BE2C (cell line): ENCODE measurements at regions not wholly inside any gene's neighbourhood (a gene's known extent, or its start where the extent isn't known, plus 50 kb on each side); places are given as distances from the start of the nearest gene placed in this dataset.

Experiments
- DNase-seq: peaks from one replicate; pipeline ENCODE4 v3.0.0-alpha.2; 2020
- H3K27me3 ChIP-seq: fragments of 250-450 bp; sonication (Bioruptor Pico); 2 replicates; pipeline ENCODE4 v1.5.1; 2020; ENCODE audit warnings: mild to moderate bottlenecking
- H3K36me3 ChIP-seq: fragments of 250-450 bp; sonication (Bioruptor Pico); 2 replicates; pipeline ENCODE4 v1.5.1; 2020; ENCODE audit warnings: mild to moderate bottlenecking
- H3K4me1 ChIP-seq: fragments of 250-450 bp; sonication (Bioruptor Pico); 2 replicates; pipeline ENCODE4 v1.5.1; 2020
- H3K4me3 ChIP-seq: 2 replicates; pipeline ENCODE4 v1.5.1; 2011; ENCODE audit warnings: low read depth, low read length
- H3K9me3 ChIP-seq: fragments of 250-450 bp; sonication (Bioruptor Pico); 2 replicates; pipeline ENCODE4 v1.5.1; 2020
- TF ChIP-seq, protein P1 (sequence below): IDR thresholded peaks from 2 replicates; pipeline ENCODE4 v1.5.1; 2012; ENCODE audit warnings: mild to moderate bottlenecking, low read depth, low read length

GRCh38 chr14:55900749-55901148, 217.5 kb upstream of the PELI2 start:
- H3K4me3 ChIP-seq: no peak overlapping the region
- TF ChIP-seq, protein P1, sequence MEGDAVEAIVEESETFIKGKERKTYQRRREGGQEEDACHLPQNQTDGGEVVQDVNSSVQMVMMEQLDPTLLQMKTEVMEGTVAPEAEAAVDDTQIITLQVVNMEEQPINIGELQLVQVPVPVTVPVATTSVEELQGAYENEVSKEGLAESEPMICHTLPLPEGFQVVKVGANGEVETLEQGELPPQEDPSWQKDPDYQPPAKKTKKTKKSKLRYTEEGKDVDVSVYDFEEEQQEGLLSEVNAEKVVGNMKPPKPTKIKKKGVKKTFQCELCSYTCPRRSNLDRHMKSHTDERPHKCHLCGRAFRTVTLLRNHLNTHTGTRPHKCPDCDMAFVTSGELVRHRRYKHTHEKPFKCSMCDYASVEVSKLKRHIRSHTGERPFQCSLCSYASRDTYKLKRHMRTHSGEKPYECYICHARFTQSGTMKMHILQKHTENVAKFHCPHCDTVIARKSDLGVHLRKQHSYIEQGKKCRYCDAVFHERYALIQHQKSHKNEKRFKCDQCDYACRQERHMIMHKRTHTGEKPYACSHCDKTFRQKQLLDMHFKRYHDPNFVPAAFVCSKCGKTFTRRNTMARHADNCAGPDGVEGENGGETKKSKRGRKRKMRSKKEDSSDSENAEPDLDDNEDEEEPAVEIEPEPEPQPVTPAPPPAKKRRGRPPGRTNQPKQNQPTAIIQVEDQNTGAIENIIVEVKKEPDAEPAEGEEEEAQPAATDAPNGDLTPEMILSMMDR: no peak
- H3K36me3 ChIP-seq: no peaks in the 10 kb centered on the region
- no peak for DNase-seq
- no peaks in the 10 kb centered on the region for H3K9me3 ChIP-seq
- no peaks in the 10 kb centered on the region for H3K27me3 ChIP-seq
- peaks cover 5% of the 10 kb centered on the region for H3K4me1 ChIP-seq

- Histone ChIP-seq H3K36me3 (no peaks in the 10 kb centered on the region), H3K27me3 (no peaks in the 10 kb centered on the region), H3K4me1 (peaks cover 5% of the 10 kb centered on the region), H3K9me3 (no peaks in the 10 kb centered on the region), H3K4me3 (no peak overlapping the region)
- DNase-seq: no peak
- TF ChIP-seq, protein P1: no peak
Measured at GRCh38 chr14:55901291-55901690, 216.9 kb upstream of the PELI2 start.

- Histone ChIP-seq H3K9me3 (no peaks in the 10 kb centered on the region), H3K36me3 (no peaks in the 10 kb centered on the region), H3K4me3 (no peak overlapping the region), H3K4me1 (peaks cover 5% of the 10 kb centered on the region; the same call in 1 of the 2 replicates), H3K27me3 (no peaks in the 10 kb centered on the region)
- DNase-seq: no peak
- TF ChIP-seq, protein P1: no peak
Measured at GRCh38 chr14:55902241-55902640, 216.0 kb upstream of the PELI2 start.

- Histone ChIP-seq H3K27me3 (no peaks in the 10 kb centered on the region), H3K9me3 (no peaks in the 10 kb centered on the region), H3K4me1 (peaks cover 5% of the 10 kb centered on the region; the same call in 1 of the 2 replicates), H3K4me3 (no peak overlapping the region), H3K36me3 (no peaks in the 10 kb centered on the region)
- TF ChIP-seq, protein P1: no peak
- no peak for DNase-seq
Measured at GRCh38 chr14:55904086-55904485, 214.1 kb upstream of the PELI2 start.

GRCh38 chr14:55908106-55908505, 210.1 kb upstream of the PELI2 start:
- TF ChIP-seq, protein P1: no peak
- H3K9me3 ChIP-seq: no peaks in the 10 kb centered on the region
- H3K4me3 ChIP-seq: no peak overlapping the region
- no peak for DNase-seq
- no peaks in the 10 kb centered on the region for H3K4me1 ChIP-seq
- H3K36me3 ChIP-seq: no peaks in the 10 kb centered on the region
- no peaks in the 10 kb centered on the region for H3K27me3 ChIP-seq

DNA sequence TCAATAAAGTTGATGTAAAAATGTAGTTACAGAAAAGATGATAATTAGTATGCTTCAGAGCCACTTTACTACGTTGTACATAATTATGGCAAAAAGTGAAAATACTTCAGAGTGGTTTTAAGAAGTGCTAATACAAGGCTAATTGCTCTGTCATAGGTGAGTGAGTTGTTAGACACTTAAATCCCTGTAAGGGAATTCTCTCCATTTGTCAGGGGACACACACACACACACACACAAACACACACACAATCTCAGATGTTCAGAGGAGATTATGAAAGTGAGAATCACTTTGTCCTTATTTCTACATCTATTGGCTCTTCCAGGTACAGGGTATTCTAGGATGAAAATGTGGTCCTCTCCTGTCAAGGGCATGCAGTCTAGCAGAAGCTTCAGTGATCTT, 208.3 kb upstream of the PELI2 start:
- Histone ChIP-seq H3K4me1 (no peaks in the 10 kb centered on the region), H3K9me3 (no peaks in the 10 kb centered on the region), H3K36me3 (no peaks in the 10 kb centered on the region), H3K4me3 (no peak overlapping the region), H3K27me3 (no peaks in the 10 kb centered on the region)
- TF ChIP-seq, protein P1: no peak
- no peak for DNase-seq
